K562 (cell line): ENCODE measurements at regions not wholly inside any gene's neighbourhood (a gene's known extent, or its start where the extent isn't known, plus 50 kb on each side); places are given as distances from the start of the nearest gene placed in this dataset.

Source experiments
- ATAC-seq: fragments of 200-7000 bp; cut with Tn5 transposase; 3 replicates; pipeline ENCODE4 v1.9.1; 2020; ENCODE audit warnings: moderate library complexity
- BruUV-seq: library from RNA; stranded (reverse); fragments of 400-500 nt; replicated peaks from 2 replicates; lab custom pipeline; 2021; lab: Mats Ljungman, UMichigan
- CTCF ChIA-PET: fragments of 300-600 bp; formaldehyde crosslinking; extraction: SDS; loops from one replicate; lab custom pipeline; 2021; ENCODE audit warnings: low intra/inter-chr PET ratio; lab: Yijun Ruan, JAX
- POLR2A ChIA-PET: fragments of 300-600, 350-650 bp; sonication (Branson Sonifier 250); formaldehyde crosslinking; extraction: SDS; loops from one replicate; lab custom pipeline; 2021; ENCODE audit warnings: antibody characterized with exemption, inconsistent platforms; lab: Yijun Ruan, JAX
- DNase-seq, 4 experiments: peaks; one replicate each; pipeline versions ENCODE4 v3.0.0 to v3.0.0-alpha.2; 2011 to 2018; ENCODE audit warnings: low spot score in 3 of 4, mixed read lengths in 3 of 4; ENCODE audit errors: extremely low read depth in 1 of 4
- FAIRE-seq: peaks from 2 replicates; lab custom pipeline; 2011; peaks lifted over from hg19 to GRCh38; lab: Jason Lieb, UNC
- H2AFZ ChIP-seq: 2 replicates; pipeline ENCODE4 v1.6.0; 2011; ENCODE audit warnings: low read depth, low read length, control low read depth, inconsistent platforms
- H3K27ac ChIP-seq: fragments of 200-600 bp; 3 replicates; pipeline ENCODE4 v1.8.0; 2011; ENCODE audit warnings: low read depth, mild to moderate bottlenecking, control low read depth, inconsistent platforms, low read length, moderate library complexity, mixed read lengths; ENCODE audit errors: extremely low read depth
- H3K27me3 ChIP-seq, 2 experiments: fragments of 300-600 bp in 1 of 2; 2 replicates in 1 of 2; 3 replicates in 1 of 2; pipeline versions ENCODE4 v1.6.0 to v1.8.0; 2011; ENCODE audit warnings: inconsistent platforms in 2 of 2, low read length in 2 of 2, mild to moderate bottlenecking in 1 of 2, mixed read lengths in 1 of 2, moderate library complexity in 1 of 2; ENCODE audit not compliant: control insufficient read depth in 2 of 2, insufficient read depth in 2 of 2
- H3K36me3 ChIP-seq: fragments of 300-600 bp; 3 replicates; pipeline ENCODE4 v1.8.0; 2011; ENCODE audit warnings: mild to moderate bottlenecking, low read length, inconsistent platforms; ENCODE audit not compliant: control insufficient read depth, insufficient read depth
- H3K4me1 ChIP-seq, 2 experiments: fragments of 200-600 bp in 1 of 2; replicated peaks in 1 of 2; 2 replicates in 1 of 2; 3 replicates in 1 of 2; pipeline versions ENCODE4 v1.5.1 to v1.8.0; 2011; ENCODE audit warnings: inconsistent platforms in 2 of 2, low read length in 2 of 2, mild to moderate bottlenecking in 1 of 2, mixed read lengths in 1 of 2, moderate library complexity in 1 of 2; ENCODE audit not compliant: control insufficient read depth in 2 of 2, insufficient read depth in 2 of 2
- H3K4me2 ChIP-seq: 2 replicates; pipeline ENCODE4 v1.6.1; 2011; ENCODE audit warnings: low read length, control low read depth, inconsistent platforms, mixed read lengths; ENCODE audit not compliant: insufficient read depth
- H3K4me3 ChIP-seq: fragments of 200-600 bp; sonication (generic), shearing (Covaris generic); 2 replicates; pipeline ENCODE4 v1.5.1; 2016; ENCODE audit warnings: control low read depth, inconsistent platforms
- H3K79me2 ChIP-seq: fragments of 200-600 bp; 3 replicates; pipeline ENCODE4 v1.8.0; 2011; ENCODE audit warnings: low read length, inconsistent platforms; ENCODE audit not compliant: control insufficient read depth, insufficient read depth
- H3K9ac ChIP-seq, 2 experiments: 2 replicates each; pipeline versions ENCODE4 v1.6.0 to v1.6.1; 2011; ENCODE audit warnings: low read depth in 2 of 2, low read length in 2 of 2, control low read depth in 1 of 2, inconsistent platforms in 1 of 2, mild to moderate bottlenecking in 1 of 2, mixed read lengths in 1 of 2; ENCODE audit not compliant: insufficient read depth in 1 of 2
- H3K9me1 ChIP-seq: one replicate; pipeline ENCODE4 v1.6.0; 2011; ENCODE audit warnings: inconsistent platforms, mild to moderate bottlenecking, low read length, moderate library complexity; ENCODE audit not compliant: control insufficient read depth, insufficient read depth
- H3K9me3 ChIP-seq: replicated peaks from 2 replicates; pipeline ENCODE4 v1.5.1; 2011; ENCODE audit warnings: low read depth, low read length, inconsistent platforms; ENCODE audit not compliant: control insufficient read depth, insufficient read depth
- H4K20me1 ChIP-seq: replicated peaks from 2 replicates; pipeline ENCODE4 v1.6.1; 2011; ENCODE audit warnings: low read length, inconsistent platforms, mixed read lengths; ENCODE audit not compliant: control insufficient read depth, insufficient read depth
- ARID2 ChIP-seq: fragments of 450-650 bp; IDR thresholded peaks from 2 replicates; pipeline ENCODE4 v1.6.1; 2017; ENCODE audit warnings: antibody characterized with exemption, mild to moderate bottlenecking
- CBFA2T2 ChIP-seq: fragments of 450-650 bp; conservative IDR thresholded peaks from 2 replicates; pipeline ENCODE4 v1.6.1; 2017; ENCODE audit warnings: mild to moderate bottlenecking
- CEBPG ChIP-seq, 3 experiments: fragments of 200-800 bp in 1 of 3; sonication (Bioruptor generic) in 1 of 3; sonication (generic) in 1 of 3; formaldehyde crosslinking in 1 of 3; IDR thresholded peaks in 2 of 3; conservative IDR thresholded peaks in 1 of 3; 2 replicates each; pipeline versions ENCODE4 v1.6.1 to v1.8.0; 2016 to 2022; ENCODE audit warnings: missing compliant biosample characterization in 2 of 3, missing genetic modification characterization in 2 of 3, mild to moderate bottlenecking in 1 of 3, missing genetic modification reagents in 1 of 3
- DPF2 ChIP-seq: fragments of 450-650 bp; IDR thresholded peaks from 2 replicates; pipeline ENCODE4 v1.6.1; 2016
- EP400 ChIP-seq: fragments of 450-650 bp; IDR thresholded peaks from 2 replicates; pipeline ENCODE4 v1.6.1; 2017; ENCODE audit warnings: antibody characterized with exemption, mild to moderate bottlenecking, moderate library complexity
- JUN ChIP-seq, 2 experiments: sonication (generic) in 1 of 2; formaldehyde crosslinking in 1 of 2; IDR thresholded peaks; 2 replicates each; pipeline versions ENCODE4 v1.6.1 to v1.8.0; 2012 to 2022; ENCODE audit warnings: borderline replicate concordance in 2 of 2, mild to moderate bottlenecking in 2 of 2, improper control_type of control experiment in 1 of 2, low read depth in 1 of 2, low read length in 1 of 2, missing genetic modification reagents in 1 of 2
- KLF10 ChIP-seq: fragments of 250-450 bp; sonication (Bioruptor Pico); IDR thresholded peaks from 2 replicates; pipeline ENCODE4 v1.6.1; 2021; ENCODE audit warnings: matching md5 sums
- MEIS2 ChIP-seq: fragments of 450-650 bp; IDR thresholded peaks from 2 replicates; pipeline ENCODE4 v1.6.1; 2014; ENCODE audit warnings: mild to moderate bottlenecking; ENCODE audit not compliant: partially characterized antibody
- POLR2G ChIP-seq: fragments of 200-400 bp; formaldehyde crosslinking; IDR thresholded peaks from 2 replicates; pipeline ENCODE4 v1.6.1; 2017; ENCODE audit warnings: low read depth, mild to moderate bottlenecking, antibody characterized with exemption, low read length, moderate library complexity
- RAD21 ChIP-seq, 2 experiments: fragments of 250-450 bp in 1 of 2; fragments of 450-650 bp in 1 of 2; sonication (Bioruptor Pico) in 1 of 2; formaldehyde crosslinking in 1 of 2; IDR thresholded peaks in 1 of 2; conservative IDR thresholded peaks in 1 of 2; 2 replicates each; pipeline versions ENCODE4 v1.4.0 to v1.8.0; 2020 to 2022; ENCODE audit warnings: mild to moderate bottlenecking in 2 of 2, moderate library complexity in 1 of 2
- STAT5A ChIP-seq: IDR thresholded peaks from 2 replicates; pipeline ENCODE4 v1.6.1; 2012; ENCODE audit warnings: low read length, inconsistent platforms, borderline replicate concordance
- TBL1XR1 ChIP-seq, 2 experiments: IDR thresholded peaks; 2 replicates each; pipeline ENCODE4 v1.6.1; 2012; ENCODE audit warnings: improper control_type of control experiment in 2 of 2, low read length in 2 of 2, mild to moderate bottlenecking in 1 of 2
- ZNF175 ChIP-seq: fragments of 200-800 bp; sonication (Bioruptor generic); IDR thresholded peaks from 2 replicates; pipeline ENCODE4 v1.6.1; 2016; ENCODE audit warnings: low read depth, mild to moderate bottlenecking, missing genetic modification characterization, missing compliant biosample characterization
- ZNF561 ChIP-seq: fragments of 450-650 bp; formaldehyde crosslinking; conservative IDR thresholded peaks from 2 replicates; pipeline ENCODE4 v1.4.0; 2020; ENCODE audit warnings: mild to moderate bottlenecking, moderate library complexity
- ZZZ3 ChIP-seq: fragments of 450-650 bp; IDR thresholded peaks from 2 replicates; pipeline ENCODE4 v1.6.1; 2016; ENCODE audit warnings: antibody characterized with exemption, mild to moderate bottlenecking, moderate library complexity
- WGBS: fragments of 100-300 bp; shearing (Covaris generic); methylation state at CpG from one replicate; pipeline ENCODE4 v1.1.6; 2016; ENCODE audit warnings: low coverage, mixed read lengths; ENCODE audit not compliant: insufficient coverage; ENCODE audit errors: missing lambda C conversion rate; 5-methylcytosine and 5-hydroxymethylcytosine counted together
- in situ Hi-C: fragments of 300-500 bp; cut with MboI; formaldehyde crosslinking; loops from 4 replicates; pipeline ENCODE4 v1.15.0; 2018; ENCODE audit warnings: inconsistent platforms, mixed read lengths
- intact Hi-C: fragments of 100-400 bp; cut with micrococcal nuclease; formaldehyde crosslinking; loops from 2 replicates; pipeline ENCODE4 v1.14.2; 2022
- TF ChIP-seq, protein P1 (sequence below): fragments of 450-650 bp; formaldehyde crosslinking; IDR thresholded peaks from 2 replicates; pipeline ENCODE4 v1.4.0; 2020; ENCODE audit warnings: mild to moderate bottlenecking, moderate library complexity
- TF ChIP-seq, protein P2 (sequence below): sonication (generic); formaldehyde crosslinking; IDR thresholded peaks from 2 replicates; pipeline ENCODE4 v1.4.0; 2020; ENCODE audit warnings: mild to moderate bottlenecking, missing genetic modification reagents
- TF ChIP-seq, protein P3 (sequence below): sonication (generic); IDR thresholded peaks from 2 replicates; pipeline ENCODE4 v1.6.1; 2016

DNA sequence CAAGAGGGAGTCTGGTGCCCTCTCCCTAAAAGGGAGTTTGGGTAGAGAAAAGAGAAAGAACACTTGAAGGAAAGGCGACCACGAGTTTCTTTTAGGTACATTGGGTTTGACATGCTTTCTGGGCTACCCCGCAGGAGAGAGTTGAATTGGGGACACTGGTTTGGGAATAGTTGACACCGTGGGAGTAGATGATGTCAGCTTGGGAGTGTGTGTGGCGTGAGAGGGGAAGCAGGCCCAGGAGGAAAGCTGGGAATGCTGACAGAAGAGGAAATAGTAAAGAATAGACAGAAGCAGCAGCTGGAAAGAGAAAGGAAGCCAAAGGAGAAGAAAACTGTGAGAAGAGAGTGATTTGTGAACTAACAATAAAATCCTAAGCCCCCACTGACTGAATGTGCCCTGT is 442.9 kb downstream of the DYNC2H1 start:
- H2AFZ ChIP-seq = no peak overlapping the region
- no peaks in the 10 kb centered on the region for H3K36me3 ChIP-seq
- no peaks in the 10 kb centered on the region for H3K4me1 ChIP-seq
- ChIA-PET CTCF (no interaction called here), POLR2A (no interaction called here)
- H3K9me3 ChIP-seq = no peaks in the 10 kb centered on the region
- intact Hi-C loops = no loop called here
- H3K27ac ChIP-seq = no peak overlapping the region
- ATAC-seq = no peak
- H3K27me3 ChIP-seq = no peaks in the 10 kb centered on the region
- no peaks in the 10 kb centered on the region for H4K20me1 ChIP-seq
- no peak overlapping the region for H3K4me3 ChIP-seq
- no peaks in the 10 kb centered on the region for H3K79me2 ChIP-seq
- no peak for DNase-seq
- no peak overlapping the region for H3K9ac ChIP-seq
- no peak for FAIRE-seq
- H3K4me2 ChIP-seq = no peak overlapping the region
- TF ChIP-seq DPF2 = no peak
- TF ChIP-seq, protein P1, sequence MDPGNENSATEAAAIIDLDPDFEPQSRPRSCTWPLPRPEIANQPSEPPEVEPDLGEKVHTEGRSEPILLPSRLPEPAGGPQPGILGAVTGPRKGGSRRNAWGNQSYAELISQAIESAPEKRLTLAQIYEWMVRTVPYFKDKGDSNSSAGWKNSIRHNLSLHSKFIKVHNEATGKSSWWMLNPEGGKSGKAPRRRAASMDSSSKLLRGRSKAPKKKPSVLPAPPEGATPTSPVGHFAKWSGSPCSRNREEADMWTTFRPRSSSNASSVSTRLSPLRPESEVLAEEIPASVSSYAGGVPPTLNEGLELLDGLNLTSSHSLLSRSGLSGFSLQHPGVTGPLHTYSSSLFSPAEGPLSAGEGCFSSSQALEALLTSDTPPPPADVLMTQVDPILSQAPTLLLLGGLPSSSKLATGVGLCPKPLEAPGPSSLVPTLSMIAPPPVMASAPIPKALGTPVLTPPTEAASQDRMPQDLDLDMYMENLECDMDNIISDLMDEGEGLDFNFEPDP (CRISPR knock-in tag) = no peak
- TF ChIP-seq CBFA2T2 = no peak
- TF ChIP-seq KLF10 = no peak
- no peak for TF ChIP-seq CEBPG (CRISPR knock-in tag; IDR thresholded peaks at IDR 0.05)
- no peak for TF ChIP-seq CEBPG (tag; conservative IDR thresholded peaks at IDR 0.05 in 1 of 2, IDR thresholded peaks at IDR 0.05 in 1 of 2)
- no peak for TF ChIP-seq STAT5A
- no peak for TF ChIP-seq POLR2G
- no peak for TF ChIP-seq MEIS2
- TF ChIP-seq, protein P2, sequence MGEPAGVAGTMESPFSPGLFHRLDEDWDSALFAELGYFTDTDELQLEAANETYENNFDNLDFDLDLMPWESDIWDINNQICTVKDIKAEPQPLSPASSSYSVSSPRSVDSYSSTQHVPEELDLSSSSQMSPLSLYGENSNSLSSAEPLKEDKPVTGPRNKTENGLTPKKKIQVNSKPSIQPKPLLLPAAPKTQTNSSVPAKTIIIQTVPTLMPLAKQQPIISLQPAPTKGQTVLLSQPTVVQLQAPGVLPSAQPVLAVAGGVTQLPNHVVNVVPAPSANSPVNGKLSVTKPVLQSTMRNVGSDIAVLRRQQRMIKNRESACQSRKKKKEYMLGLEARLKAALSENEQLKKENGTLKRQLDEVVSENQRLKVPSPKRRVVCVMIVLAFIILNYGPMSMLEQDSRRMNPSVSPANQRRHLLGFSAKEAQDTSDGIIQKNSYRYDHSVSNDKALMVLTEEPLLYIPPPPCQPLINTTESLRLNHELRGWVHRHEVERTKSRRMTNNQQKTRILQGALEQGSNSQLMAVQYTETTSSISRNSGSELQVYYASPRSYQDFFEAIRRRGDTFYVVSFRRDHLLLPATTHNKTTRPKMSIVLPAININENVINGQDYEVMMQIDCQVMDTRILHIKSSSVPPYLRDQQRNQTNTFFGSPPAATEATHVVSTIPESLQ (CRISPR knock-in tag) = no peak
- TF ChIP-seq ZZZ3 = no peak
- TF ChIP-seq ZNF175 = no peak
- no peak for TF ChIP-seq RAD21 (CRISPR knock-in tag; conservative IDR thresholded peaks at IDR 0.05 in 1 of 2, IDR thresholded peaks at IDR 0.05 in 1 of 2)
- TF ChIP-seq ZNF561 (CRISPR knock-in tag) = no peak
- TF ChIP-seq ARID2 = no peak
- TF ChIP-seq EP400 = no peak
- TF ChIP-seq, protein P3, sequence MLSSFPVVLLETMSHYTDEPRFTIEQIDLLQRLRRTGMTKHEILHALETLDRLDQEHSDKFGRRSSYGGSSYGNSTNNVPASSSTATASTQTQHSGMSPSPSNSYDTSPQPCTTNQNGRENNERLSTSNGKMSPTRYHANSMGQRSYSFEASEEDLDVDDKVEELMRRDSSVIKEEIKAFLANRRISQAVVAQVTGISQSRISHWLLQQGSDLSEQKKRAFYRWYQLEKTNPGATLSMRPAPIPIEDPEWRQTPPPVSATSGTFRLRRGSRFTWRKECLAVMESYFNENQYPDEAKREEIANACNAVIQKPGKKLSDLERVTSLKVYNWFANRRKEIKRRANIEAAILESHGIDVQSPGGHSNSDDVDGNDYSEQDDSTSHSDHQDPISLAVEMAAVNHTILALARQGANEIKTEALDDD = no peak
- TF ChIP-seq TBL1XR1 (IDR thresholded peaks at IDR 0.05; ENCODE audit: low read length in 2 of 2) = no peak
- TF ChIP-seq JUN (IDR thresholded peaks at IDR 0.05; ENCODE audit: borderline replicate concordance, low read depth, low read length) = no peak
- TF ChIP-seq JUN (CRISPR knock-in tag; IDR thresholded peaks at IDR 0.05; ENCODE audit: borderline replicate concordance) = no peak
- TF ChIP-seq, all 486 proteins: peak for 0
- H3K9me1 ChIP-seq = no peaks in the 10 kb centered on the region
- WGBS = 0% methylated on average over 5 of the region's 5 CpGs
- BruUV-seq = no TSS peak
- in situ Hi-C loops = no loop called here
